UCSD-AML1 (cell line): ENCODE measurements at regions not wholly inside any gene's neighbourhood (a gene's known extent, or its start where the extent isn't known, plus 50 kb on each side); places are given as distances from the start of the nearest gene placed in this dataset.

Source experiments
- DNase-seq: peaks from one replicate; lab custom pipeline; 2025; ENCODE audit not compliant: unreplicated experiment; lab: John Stamatoyannopoulos, UW

DNA sequence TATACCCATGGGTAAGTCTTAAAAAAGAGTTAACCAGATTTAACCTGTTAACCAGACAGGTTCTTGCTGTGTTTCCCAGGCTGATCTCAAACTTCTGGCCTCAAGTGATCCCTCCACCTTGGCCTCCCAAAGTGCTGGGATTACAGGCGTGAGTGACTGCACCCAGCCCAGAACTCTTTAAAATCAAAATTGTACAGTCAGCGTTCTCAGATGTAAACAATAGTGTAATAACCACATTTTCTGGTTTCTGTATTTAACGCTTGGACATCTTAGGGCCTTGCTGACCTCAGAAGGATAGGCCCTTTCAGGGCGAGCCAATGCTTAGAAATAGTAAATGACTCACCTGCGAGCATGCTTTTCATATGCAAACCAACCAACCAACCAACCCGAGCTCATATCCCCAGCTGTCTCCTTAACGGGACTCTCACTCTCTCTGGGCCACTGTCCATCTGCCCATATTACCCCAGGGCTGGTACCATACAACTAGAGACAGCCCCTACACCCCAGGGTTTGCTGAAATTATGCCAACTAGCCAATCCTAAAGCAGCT, 415.0 kb upstream of the XYLT1 start:
- no peak for DNase-seq

DNA sequence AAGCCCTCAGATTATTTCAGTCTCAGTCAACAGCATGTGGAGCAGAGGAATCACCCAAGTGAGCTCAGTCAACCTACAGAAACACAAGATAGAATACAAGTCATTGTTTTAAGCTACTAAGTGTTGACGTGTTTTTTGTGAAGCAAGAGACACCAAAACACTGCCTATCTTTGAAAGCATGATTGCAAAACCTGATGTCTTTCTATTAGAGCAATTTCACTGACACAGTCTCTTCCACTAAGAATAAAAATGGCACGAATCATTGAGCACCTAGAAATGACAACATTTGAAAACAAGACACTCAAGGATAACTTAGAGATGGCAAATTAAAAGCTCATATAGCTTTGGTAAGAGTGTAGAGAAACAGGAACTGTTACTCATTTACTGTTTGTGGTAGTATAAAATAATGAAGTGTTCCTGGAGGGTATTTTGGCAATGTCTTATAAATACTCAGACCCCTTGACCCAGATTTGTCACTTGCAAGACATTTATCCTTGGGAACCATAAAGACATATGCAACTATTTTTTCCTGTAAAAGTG, 407.1 kb upstream of the XYLT1 start:
- DNase-seq, result no peak

DNA sequence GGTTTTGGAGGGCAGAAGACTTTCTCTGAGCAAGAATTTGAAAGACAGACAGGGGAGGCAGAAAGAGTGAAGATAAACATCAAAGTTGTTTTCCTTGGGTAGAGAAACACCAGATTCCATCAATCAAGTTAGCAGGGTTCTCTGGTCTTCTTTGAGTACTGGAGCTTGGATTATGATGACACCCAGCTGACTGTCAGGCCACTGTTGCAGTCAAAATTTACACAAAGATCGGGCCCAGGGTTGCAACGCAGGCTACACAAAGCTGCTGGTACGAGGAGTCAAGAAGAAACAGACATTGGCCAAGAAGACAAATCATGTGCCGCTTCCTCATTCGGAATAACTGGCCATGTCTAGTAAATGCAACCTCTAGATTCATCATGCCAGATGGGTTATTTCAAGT, 396.2 kb upstream of the XYLT1 start:
- DNase-seq, result no peak

DNA sequence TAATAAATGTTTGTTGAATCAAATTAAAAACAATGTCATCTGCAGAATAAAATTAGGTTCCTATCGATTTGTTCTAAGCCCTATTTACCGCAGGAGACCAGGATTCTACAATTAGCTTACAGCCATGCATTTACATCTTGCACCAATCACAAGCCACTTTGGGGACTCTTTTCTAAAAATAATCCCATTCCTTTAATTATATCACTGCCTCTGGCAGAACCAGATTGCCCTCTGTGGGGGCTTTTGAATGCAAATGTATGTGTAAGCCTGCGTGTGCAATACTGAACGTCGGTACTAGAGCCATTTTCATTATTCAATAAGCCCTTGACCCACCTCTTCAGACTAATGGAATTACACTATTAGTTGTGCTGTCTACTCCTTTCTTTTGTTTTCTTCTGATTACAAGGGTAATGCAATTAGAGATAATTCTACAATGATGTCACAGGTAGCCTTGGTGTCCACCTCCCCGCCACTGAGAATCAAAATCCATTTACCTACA, 391.3 kb upstream of the XYLT1 start:
- DNase-seq, result no peak

DNA sequence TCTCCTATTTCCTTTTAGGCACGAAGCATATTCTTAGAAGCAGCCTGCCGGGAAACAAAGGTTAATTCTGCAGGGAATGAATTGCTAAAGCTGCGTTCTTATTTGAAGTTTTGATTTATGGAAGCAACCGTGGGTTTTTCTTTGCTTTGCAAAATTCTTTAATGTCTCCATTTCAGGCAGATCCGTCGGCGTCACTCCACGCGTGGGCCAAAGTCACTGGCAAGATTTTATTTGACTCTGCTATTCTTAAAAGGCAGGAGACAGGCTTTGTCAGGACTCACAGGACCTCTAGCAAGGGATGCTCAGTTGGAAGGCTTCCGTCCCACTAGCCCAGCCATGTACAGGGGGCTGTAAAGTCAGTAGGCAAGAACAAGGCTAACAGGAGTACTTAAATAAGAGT, 387.3 kb upstream of the XYLT1 start:
- no peak for DNase-seq

DNA sequence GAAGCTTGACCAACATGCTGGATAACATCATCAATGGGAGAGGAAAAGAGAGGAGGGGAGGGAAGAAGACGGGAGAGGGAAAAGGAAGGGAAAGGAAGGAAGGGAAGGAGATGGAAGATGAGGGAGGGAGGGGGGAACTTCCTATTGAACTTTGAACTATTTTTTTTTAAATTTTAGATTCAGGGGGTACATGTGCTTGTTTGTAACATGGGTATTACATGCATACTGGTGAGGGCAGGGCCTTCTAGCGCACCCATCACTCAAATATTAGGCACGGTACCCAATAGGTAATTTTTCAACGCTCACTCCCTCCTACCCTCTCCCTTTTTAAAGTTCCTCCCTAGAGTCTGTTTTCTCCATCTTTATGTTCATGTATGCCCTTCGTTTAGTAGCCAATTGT, 383.2 kb upstream of the XYLT1 start:
- DNase-seq, result no peak

DNA sequence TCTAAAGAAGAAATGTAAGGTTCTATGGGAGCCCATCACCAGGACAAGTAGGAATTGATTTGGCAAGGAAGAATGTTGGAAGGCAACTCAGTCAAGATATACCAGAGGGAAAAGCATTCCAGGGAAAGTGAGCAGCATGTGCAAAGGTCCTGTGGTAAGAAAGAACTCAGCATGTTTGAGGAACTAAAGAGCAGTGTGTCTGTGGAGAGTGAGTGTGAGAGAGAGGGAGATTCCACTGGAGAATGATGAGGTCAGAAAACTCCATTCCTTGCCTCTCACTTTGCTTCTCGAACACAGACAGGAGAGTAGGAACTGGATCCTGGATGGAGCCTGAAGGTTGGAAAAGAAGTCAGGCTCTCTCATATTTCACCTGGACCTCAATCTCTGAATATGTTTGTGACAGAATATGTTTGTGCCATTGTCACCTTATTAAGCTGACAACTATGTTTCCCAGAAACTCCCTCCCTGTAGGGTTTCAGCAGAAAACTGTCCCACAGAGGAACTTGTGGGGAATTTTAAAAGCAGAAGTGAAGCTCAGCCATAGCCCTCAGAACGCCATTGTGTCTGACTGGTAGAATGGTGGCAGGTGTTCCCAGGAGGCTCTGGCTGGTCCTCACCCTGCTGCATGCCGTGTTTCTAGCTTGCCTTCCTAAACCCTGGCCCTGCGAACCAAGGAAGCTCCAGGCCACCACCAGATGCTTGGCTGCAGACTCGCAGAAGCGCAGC, 382.4 kb upstream of the XYLT1 start:
- no peak for DNase-seq

DNA sequence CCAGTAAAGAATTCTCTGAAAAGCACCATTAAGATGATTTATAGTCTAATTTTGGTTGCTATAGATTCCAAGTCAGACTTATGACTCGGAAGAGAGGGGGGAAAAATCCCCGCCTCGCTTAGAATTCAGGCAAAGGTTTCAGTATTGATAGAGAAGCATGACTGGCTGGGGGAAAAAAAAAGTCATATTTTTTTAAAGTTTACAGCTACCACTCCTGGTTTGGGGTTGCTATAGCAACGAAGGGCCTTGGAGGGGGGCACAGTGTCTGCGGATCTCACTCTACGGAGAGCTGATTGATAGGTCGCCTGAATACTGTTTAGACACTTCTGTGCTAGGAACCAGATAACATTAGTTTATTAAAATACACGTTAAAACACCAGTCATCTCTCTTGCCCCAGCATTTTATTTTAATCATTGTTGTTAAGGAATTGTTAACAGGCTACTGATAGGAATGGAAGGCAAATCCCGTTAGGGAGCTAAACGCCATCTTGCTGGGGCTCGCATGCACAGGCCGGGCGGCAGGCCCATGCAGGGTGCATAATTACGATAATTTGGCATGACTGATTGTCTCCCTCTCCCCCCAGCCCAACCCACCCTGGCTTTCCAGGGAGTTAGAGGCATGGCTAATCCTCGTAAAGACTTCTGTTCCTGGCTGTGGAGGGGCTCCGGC, 380.0 kb upstream of the XYLT1 start:
- DNase-seq, result no peak

DNA sequence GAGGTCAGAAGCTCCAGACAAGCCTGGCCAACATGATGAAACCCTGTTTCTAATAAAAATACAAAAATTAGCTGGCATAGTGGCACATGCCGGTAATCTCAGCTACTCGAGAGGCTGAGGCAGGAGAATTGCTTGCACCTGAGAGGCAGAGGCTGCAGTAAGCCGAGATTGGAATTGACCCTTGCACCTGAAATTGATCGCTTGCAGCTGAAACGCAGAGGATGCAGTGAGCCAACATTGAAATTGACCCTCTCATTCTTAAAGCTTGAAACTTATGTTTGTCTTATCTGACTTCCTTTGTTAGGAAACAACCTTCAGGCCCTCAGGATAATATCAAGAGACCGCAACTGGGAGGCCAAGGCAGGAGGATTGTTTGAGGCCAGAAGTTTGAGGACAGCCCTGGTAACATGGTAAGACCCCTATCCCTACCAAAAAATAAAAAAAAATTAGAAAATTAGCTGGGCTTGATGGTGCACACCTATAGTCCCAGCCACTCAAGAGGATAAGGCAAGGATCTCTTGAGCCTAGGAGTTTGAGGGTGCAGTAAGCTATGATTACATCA, 376.6 kb upstream of the XYLT1 start:
- DNase-seq, result no peak

DNA sequence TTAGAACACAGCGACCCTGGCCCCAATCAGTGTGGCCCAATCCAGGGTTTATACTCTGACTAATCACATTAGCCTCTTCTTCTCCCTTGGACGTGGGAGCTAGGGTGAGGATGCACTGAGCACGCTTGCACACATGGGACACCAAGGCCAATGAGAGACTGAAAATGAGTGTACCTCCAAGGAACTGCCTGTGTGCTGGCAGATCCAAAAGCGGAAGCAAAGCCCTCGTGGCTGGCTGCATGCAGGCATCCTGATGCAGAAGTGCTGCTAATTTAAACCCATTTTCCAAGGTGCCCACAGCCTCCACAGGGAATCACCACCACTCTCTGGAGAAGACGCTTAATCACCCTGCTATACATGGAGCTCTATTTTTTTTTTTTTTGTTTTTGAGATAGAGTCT, 375.3 kb upstream of the XYLT1 start:
- no peak for DNase-seq

DNA sequence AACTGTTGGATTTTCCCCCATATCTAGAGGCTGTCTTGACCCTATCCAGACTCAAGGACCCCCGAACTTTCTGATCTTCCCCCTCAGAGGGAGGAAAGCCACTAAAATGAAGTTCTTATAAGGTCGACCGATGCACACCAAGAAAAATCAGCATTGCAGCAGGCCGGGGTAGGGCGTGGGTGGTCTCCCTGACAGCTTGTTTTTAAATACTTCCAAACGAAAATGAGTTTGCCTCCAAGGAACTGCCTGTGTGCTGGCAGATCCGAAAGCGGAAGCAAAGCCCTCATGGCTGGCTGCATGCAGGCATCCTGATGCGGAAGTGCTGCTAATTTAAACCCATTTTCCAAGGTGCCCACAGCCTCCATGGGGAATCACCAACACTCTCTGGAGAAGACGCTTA, 374.3 kb upstream of the XYLT1 start:
- DNase-seq, result no peak

DNA sequence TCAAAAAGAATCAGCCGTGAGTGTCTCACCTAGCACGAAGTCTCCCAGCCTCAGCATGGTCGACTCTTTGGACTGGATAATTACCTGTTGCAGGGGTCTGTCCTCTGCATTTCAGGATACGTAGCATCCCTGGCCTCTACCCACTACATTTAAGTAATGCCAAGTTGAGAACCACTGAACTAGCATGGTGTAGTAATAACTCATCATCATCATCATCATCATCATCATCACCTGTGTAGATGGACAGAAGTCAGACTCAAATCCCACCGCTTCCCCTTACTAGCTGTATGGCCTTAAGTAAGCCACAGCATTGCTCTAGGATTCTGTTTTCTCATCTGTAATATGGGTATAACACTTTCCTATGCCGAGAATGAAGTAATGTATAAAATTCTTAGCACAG, 373.1 kb upstream of the XYLT1 start:
- no peak for DNase-seq

DNA sequence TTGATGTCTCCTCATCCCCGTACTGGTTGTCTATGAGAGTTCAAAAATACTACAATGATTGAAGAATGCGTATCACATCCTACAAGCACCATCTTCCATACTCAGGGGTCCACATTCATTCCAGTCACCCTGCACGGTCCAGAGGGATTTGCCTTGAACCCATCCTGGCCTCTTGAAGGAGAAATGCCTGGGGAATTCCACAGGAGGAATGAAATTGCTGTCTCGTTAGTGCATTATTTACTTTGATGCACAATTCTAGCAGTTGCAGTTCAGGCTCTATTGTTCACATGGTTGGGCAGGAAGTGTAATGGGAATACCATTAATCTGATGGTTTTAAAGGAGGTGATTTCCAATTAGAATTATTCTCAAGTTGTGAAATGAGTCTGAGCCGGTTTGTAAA, 369.1 kb upstream of the XYLT1 start:
- no peak for DNase-seq

DNA sequence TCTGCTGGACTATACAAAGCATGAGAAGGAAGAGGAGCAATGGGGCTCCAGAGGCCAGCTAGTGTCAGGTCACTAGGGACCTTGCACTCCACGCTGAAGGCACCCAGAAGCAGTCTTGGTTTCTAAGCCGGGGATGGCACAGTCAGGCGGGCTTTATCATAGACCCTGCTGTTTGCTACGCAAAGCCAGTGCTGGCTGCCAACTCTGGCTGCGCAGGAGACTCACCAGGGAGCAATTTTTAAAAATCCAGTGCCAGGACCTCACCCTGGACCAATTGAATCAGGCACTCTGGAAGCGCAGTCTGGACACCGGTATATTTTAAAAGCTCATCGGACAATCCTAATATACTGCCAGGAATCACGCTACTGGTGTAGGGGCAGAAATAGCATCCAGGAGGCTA, 368.5 kb upstream of the XYLT1 start:
- no peak for DNase-seq

DNA sequence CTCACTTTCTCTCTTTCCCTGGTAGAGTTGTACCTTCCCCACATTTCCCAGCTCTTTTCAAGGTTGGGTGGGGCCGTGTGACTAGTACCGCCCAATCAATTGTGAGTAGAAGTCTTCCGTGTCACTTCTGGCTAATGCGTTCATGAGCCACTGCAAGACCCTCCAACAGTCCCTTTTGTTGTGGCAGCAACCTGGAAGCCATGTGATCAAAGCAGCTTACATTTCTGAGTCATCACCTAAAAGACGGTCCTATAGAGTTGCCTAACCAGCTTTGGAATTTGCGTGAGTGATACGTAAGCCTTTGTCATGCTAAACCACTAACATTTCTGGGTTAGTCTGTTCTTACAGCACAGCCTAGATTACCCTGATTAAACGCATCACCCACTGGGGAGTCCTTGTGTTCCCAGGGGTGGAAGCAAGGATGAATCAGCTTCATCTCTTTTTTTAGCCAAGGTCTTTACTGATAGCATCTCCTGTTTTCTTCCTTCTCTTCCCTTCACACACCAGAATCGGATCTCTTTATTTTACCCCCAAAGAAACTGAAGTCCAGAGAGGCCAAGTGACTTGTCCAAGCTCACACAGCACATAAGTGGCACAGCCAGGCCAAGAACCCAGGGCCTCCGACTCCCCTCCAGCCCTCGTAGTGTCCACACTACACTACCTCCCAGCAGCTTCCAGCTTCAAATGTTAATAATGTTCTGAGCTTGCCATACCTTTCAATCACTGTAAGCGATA, 366.3 kb upstream of the XYLT1 start:
- DNase-seq, result no peak

DNA sequence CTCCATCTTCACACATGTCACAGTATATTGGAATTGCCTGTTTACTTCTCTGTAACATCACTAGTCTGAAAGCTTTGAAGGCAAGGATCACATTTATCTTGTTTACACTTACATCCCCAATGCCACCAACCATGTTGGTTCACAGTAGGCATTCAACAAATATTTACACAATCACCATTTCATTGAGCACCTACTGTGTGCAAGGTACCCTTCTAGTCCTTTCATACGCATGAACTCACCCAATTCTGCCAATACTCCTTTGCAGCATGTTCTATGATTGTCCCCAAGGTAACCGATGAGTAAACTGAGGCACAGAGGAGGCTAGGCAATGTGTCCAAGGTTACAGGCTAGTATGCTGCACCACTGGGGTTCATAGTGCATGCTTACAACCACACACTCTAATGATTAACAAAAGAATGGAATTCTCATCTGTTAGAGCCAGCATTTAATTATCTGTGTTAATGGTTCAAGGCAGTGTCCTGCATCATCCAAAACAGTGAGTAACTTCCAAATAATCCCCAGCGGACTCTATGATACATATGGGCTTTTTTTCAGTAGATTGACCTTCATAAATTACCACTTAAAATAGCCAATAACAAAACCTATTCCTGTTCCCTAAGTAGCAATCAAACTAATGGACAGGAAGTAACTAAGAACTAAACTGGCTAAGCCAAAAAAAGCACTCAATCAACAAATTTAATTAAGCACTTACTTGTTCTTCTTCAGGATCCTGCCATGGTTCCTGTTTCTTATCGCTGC, 364.5 kb upstream of the XYLT1 start:
- no peak for DNase-seq

DNA sequence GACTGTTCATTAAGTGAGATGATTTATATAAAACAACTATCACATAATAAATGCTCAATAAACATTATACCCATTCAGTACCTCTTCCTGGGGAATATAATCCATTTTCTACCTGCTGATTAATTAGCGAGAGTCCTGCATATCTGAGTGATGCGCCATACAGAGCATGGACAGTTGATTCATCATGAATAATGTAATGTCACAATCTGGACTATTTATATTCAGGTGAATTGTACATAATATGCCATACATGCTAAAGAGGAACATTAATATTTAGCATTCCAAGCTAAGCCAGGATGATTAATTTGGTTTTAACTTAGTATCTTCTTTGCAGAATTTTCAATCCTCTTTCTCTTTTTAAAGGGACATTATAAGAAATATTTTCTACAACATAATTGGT, 362.0 kb upstream of the XYLT1 start:
- no peak for DNase-seq

DNA sequence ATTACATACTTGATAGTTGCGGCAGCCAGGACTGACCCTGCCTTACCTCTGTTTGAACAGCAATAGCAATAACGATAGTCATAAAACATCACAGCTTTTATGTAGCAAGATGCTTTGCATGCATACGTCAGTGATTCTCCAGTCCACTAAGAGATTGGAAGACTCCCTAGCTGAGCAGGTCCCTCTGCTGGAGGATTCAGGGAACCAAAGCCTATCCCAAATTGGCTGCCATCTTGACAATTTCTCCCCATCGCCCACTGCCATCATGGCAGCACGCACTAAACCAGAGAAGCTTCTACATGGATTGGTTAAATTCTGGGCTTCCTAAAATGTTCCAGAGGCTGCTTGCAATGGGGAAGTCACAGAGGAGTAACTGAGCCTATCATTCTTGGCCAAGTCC, 360.6 kb upstream of the XYLT1 start:
- no peak for DNase-seq

DNA sequence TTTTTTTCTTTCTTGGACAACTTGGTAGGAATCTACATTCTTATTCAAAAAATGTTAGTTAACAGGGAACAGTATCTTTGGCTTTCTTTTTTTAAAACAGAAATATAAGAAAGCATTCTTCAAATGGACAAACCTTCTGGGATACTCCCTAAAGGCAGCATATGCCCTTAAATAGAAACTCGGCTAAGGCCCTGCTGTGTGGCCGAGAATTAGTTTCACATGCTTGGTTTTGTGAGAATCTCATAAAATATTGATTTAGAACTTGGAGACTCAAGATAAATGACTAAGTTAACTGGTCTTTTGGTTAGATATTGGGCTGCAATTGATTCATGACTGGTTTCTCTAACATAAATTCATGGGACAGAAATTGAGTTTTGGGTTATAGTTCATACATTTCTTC, 359.9 kb upstream of the XYLT1 start:
- no peak for DNase-seq

DNA sequence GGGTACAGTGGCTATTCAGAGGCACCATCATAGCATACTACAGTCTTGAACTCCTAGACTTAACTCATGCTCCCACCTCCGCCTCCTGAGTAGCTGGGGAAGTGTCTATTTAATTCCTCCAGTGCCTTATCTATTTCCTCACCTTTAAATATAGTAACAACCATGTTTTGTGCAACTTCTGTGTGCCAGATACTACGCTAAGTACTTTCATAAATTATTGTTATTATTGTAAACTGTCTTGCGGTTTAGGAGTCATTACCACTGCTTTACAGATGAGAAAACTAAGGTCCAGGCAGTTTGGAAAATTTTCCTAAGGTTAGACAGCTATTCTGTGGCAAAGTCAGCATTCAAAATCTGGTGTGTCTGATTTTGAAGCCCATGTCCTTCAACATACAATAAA, 359.1 kb upstream of the XYLT1 start:
- no peak for DNase-seq

DNA sequence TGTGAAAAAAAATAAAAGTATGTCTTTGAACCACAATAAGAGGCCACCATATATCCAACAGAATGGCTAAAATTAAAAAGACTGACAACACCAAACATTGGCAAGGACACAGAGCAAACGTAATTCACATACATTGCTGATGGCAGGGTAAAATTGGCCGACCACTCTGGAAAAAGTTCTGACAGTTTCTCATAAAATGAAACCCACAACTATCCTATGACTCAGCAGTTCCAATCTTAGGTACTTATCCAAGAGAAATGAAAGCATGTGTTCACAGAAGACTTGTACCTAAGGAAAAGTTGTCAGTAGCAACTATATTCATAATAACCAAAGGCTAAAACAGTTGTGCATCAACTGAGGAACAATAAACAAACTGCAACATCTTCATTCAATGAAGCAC, 357.3 kb upstream of the XYLT1 start:
- DNase-seq, result no peak
